HFF-Myc (cell line): ENCODE measurements at regions not wholly inside any gene's neighbourhood (a gene's known extent, or its start where the extent isn't known, plus 50 kb on each side); places are given as distances from the start of the nearest gene placed in this dataset.
"Not testable (repeated sequence)": the region's sequence is repeated elsewhere in the genome, so short reads cannot be mapped to it uniquely, and the experiment has no call there.

Source experiments
- DNase-seq: peaks from one replicate; pipeline ENCODE4 v3.0.0-alpha.2; 2011; ENCODE audit warnings: low read depth; ENCODE audit errors: extremely low read depth
- H3K4me3 ChIP-seq: replicated peaks from 2 replicates; pipeline ENCODE4 v1.5.1; 2011; ENCODE audit warnings: low read depth, mild to moderate bottlenecking, control low read depth, low read length
- TF ChIP-seq, protein P1 (sequence below): IDR thresholded peaks from 2 replicates; pipeline ENCODE4 v1.5.1; 2012; ENCODE audit warnings: mild to moderate bottlenecking, low read depth, low read length, control low read depth; ENCODE audit errors: missing control alignments

- TF ChIP-seq, protein P1, sequence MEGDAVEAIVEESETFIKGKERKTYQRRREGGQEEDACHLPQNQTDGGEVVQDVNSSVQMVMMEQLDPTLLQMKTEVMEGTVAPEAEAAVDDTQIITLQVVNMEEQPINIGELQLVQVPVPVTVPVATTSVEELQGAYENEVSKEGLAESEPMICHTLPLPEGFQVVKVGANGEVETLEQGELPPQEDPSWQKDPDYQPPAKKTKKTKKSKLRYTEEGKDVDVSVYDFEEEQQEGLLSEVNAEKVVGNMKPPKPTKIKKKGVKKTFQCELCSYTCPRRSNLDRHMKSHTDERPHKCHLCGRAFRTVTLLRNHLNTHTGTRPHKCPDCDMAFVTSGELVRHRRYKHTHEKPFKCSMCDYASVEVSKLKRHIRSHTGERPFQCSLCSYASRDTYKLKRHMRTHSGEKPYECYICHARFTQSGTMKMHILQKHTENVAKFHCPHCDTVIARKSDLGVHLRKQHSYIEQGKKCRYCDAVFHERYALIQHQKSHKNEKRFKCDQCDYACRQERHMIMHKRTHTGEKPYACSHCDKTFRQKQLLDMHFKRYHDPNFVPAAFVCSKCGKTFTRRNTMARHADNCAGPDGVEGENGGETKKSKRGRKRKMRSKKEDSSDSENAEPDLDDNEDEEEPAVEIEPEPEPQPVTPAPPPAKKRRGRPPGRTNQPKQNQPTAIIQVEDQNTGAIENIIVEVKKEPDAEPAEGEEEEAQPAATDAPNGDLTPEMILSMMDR: no peak
- no peak for DNase-seq
- no peak overlapping the region for H3K4me3 ChIP-seq
Observed at GRCh38 chr5:155564541-155564940, 551.0 kb downstream of the KIF4B start.

GRCh38 chr5:155575861-155576260, 562.3 kb downstream of the KIF4B start:
- TF ChIP-seq, protein P1: no peak
- H3K4me3 ChIP-seq: no peak overlapping the region
- DNase-seq: no peak

DNA sequence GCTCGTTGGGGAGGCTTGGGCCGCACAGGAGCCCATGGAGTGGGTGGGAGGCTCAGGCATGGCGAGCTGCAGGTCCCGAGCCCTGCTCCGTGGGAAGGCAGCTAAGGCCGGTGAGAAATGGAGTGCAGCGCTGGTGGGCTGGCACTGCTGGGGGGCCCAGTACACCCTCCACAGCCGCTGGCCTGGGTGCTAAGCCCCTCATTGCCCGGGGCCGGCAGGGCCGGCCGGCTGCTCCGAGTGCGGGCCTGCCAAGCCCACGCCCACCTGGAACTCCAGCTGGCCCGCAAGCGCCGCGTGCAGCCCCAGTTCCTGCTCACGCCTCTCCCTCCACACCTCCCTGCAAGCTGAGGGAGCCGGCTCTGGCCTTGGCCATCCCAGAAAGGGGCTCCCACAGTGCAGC, 573.3 kb downstream of the KIF4B start:
- not testable (repeated sequence) for H3K4me3 ChIP-seq, DNase-seq

DNA sequence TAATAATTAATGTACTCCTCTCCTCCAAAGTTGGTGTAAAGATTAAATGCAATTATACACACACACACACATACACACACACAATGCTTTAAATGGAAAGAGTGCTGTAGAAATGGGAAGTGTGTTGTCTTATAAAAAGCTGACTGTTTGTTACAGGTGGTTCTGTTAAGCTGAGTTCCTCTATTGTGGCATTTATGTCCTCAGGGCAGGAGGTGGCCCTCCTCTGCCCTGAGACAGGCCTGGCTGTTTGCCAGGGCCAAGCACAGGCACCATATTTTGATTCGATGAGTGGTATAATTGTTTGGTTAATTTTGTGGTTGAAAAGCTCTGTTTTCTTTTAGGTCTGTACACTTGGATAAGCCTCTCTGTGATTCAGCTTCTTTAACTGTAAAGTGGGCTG, 573.9 kb downstream of the KIF4B start:
- DNase-seq: no peak
- TF ChIP-seq, protein P1: no peak
- H3K4me3 ChIP-seq: no peak overlapping the region

GRCh38 chr5:155591273-155591672, 577.7 kb downstream of the KIF4B start:
- TF ChIP-seq, protein P1: no peak
- no peak for DNase-seq
- H3K4me3 ChIP-seq: no peak overlapping the region

GRCh38 chr5:155594270-155594669, 580.7 kb downstream of the KIF4B start:
- H3K4me3 ChIP-seq: no peak overlapping the region
- DNase-seq: no peak
- TF ChIP-seq, protein P1: no peak

DNA sequence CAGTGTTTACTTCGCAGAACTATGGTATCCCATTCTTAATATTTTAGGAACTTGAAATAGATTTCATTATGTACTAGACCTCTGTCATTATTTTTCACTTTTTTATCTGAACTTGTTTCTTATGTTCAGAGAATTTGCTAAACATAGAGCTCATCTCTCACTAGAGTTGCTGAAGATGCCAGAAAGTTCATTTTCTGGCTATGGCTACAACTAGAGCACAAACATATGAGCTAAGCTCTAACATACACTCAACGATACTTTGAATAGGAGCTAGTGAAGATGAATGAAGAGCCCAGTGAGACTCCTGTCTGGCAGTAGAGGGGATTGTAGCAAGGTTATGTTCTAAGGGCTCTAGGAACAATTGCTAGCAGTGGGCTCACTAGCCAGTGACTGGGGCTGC, 582.2 kb downstream of the KIF4B start:
- DNase-seq: no peak
- TF ChIP-seq, protein P1: no peak

DNA sequence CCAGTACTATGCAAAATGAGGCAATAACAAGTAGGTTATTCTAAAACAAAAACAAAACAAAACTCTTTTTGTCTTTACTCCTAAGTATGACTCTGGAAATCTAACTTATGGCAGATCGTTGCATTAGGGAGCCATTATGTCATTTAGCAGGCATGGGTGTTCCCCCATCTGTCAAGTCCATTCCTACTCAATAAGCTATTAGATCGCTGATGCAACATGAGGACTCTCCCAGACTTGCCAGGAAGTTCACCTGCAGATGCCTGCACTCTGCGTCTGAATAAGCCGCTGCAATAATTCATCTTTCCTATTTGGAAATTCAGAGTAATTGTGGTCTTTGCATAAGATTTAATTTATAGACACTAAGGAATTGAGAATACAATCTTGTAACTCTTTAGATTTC, 585.0 kb downstream of the KIF4B start:
- TF ChIP-seq, protein P1: no peak
- DNase-seq: no peak

More for the DNA sequence above, 582.2 kb downstream of the KIF4B start:
- no peak overlapping the region for H3K4me3 ChIP-seq

More for the DNA sequence above, 585.0 kb downstream of the KIF4B start:
- no peak overlapping the region for H3K4me3 ChIP-seq
